IMR-90 (cell line): ENCODE measurements at regions not wholly inside any gene's neighbourhood (a gene's known extent, or its start where the extent isn't known, plus 50 kb on each side); places are given as distances from the start of the nearest gene placed in this dataset.

ENCODE experiments used
- ATAC-seq: fragments of 200-7000 bp; cut with Tn5 transposase; 2 replicates; pipeline ENCODE4 v1.9.1; 2020; ENCODE audit warnings: low read depth, mild to moderate bottlenecking, moderate library complexity
- BruUV-seq: library from RNA; stranded (reverse); fragments of 400-500 nt; replicated peaks from 2 replicates; lab custom pipeline; 2021; lab: Mats Ljungman, UMichigan
- CTCF ChIA-PET: fragments of 300-600 bp; formaldehyde crosslinking; extraction: SDS; loops from one replicate; lab custom pipeline; 2021; ENCODE audit warnings: antibody characterized with exemption; lab: Yijun Ruan, JAX
- POLR2A ChIA-PET: fragments of 300-600 bp; sonication (Branson Sonifier 250); formaldehyde crosslinking; loops from one replicate; lab custom pipeline; 2022; ENCODE audit warnings: antibody characterized with exemption; ENCODE audit not compliant: unreplicated experiment; lab: Charles Lee
- DNase-seq: peaks from one replicate; pipeline ENCODE4 v3.0.0; 2013
- H2AFZ ChIP-seq: replicated peaks from 2 replicates; pipeline ENCODE3; 2013; ENCODE audit warnings: low read length, mild to moderate bottlenecking; ENCODE audit not compliant: poor library complexity
- H2AK5ac ChIP-seq: 2 replicates; pipeline ENCODE4 v1.6.1; 2013; ENCODE audit warnings: low read depth, low read length, inconsistent platforms
- H2AK9ac ChIP-seq: replicated peaks from 2 replicates; pipeline ENCODE3; 2013; ENCODE audit warnings: mild to moderate bottlenecking, low read depth, low read length, moderate library complexity; ENCODE audit not compliant: poor library complexity
- H2BK120ac ChIP-seq: 2 replicates; pipeline ENCODE4 v1.6.1; 2013; ENCODE audit warnings: low read depth, low read length, inconsistent platforms
- H2BK15ac ChIP-seq: 3 replicates; pipeline ENCODE4 v1.6.1; 2013; ENCODE audit warnings: low read depth, low read length, inconsistent platforms
- H2BK20ac ChIP-seq: 2 replicates; pipeline ENCODE4 v1.6.1; 2013; ENCODE audit warnings: low read depth, mild to moderate bottlenecking, inconsistent platforms, low read length, moderate library complexity
- H2BK5ac ChIP-seq: 2 replicates; pipeline ENCODE4 v1.6.1; 2013; ENCODE audit warnings: mild to moderate bottlenecking, low read depth, low read length, inconsistent platforms; ENCODE audit not compliant: poor library complexity, severe bottlenecking
- H3K14ac ChIP-seq: replicated peaks from 2 replicates; pipeline ENCODE4 v1.6.1; 2013; ENCODE audit warnings: low read depth, low read length, inconsistent platforms
- H3K18ac ChIP-seq: 2 replicates; pipeline ENCODE4 v1.6.1; 2013; ENCODE audit warnings: low read depth, low read length, control low read depth
- H3K23ac ChIP-seq: 2 replicates; pipeline ENCODE4 v1.6.1; 2013; ENCODE audit warnings: low read depth, low read length, inconsistent platforms
- H3K27ac ChIP-seq: 2 replicates; pipeline ENCODE4 v1.5.1; 2013; ENCODE audit warnings: mild to moderate bottlenecking, control low read depth, low read length; ENCODE audit not compliant: insufficient read depth
- H3K27me3 ChIP-seq: 2 replicates; pipeline ENCODE4 v1.6.1; 2013; ENCODE audit warnings: low read length; ENCODE audit not compliant: control insufficient read depth, insufficient read depth
- H3K36me3 ChIP-seq: 2 replicates; pipeline ENCODE4 v1.6.1; 2013; ENCODE audit warnings: low read length, mixed read lengths; ENCODE audit not compliant: control insufficient read depth, insufficient read depth
- H3K4ac ChIP-seq: 2 replicates; pipeline ENCODE4 v1.6.1; 2013; ENCODE audit warnings: low read depth, low read length, inconsistent platforms
- H3K4me1 ChIP-seq: 2 replicates; pipeline ENCODE4 v1.6.1; 2013; ENCODE audit warnings: low read length, mixed read lengths; ENCODE audit not compliant: control insufficient read depth, insufficient read depth
- H3K4me2 ChIP-seq: 2 replicates; pipeline ENCODE4 v1.6.1; 2013; ENCODE audit warnings: low read depth, mild to moderate bottlenecking, control low read depth, low read length, moderate library complexity
- H3K4me3 ChIP-seq: 2 replicates; pipeline ENCODE4 v1.5.1; 2013; ENCODE audit warnings: low read depth, mild to moderate bottlenecking, control low read depth, low read length, moderate library complexity; ENCODE audit not compliant: insufficient read depth
- H3K56ac ChIP-seq: 2 replicates; pipeline ENCODE4 v1.6.1; 2013; ENCODE audit warnings: low read length, inconsistent platforms; ENCODE audit not compliant: insufficient read depth; ENCODE audit errors: extremely low read depth
- H3K79me1 ChIP-seq, 2 experiments: 2 replicates each; pipeline ENCODE4 v1.6.1; 2013; ENCODE audit warnings: low read length in 2 of 2, inconsistent platforms in 1 of 2, low read depth in 1 of 2
- H3K9ac ChIP-seq: 2 replicates; pipeline ENCODE4 v1.6.1; 2013; ENCODE audit warnings: low read depth, low read length, control low read depth
- H3K9me1 ChIP-seq: 2 replicates; pipeline ENCODE4 v1.6.1; 2013; ENCODE audit warnings: low read length, inconsistent platforms; ENCODE audit not compliant: insufficient read depth
- H3K9me3 ChIP-seq: 2 replicates; pipeline ENCODE4 v1.6.1; 2013; ENCODE audit warnings: low read length; ENCODE audit not compliant: control insufficient read depth, insufficient read depth
- H4K20me1 ChIP-seq: 2 replicates; pipeline ENCODE4 v1.6.1; 2013; ENCODE audit warnings: low read length, inconsistent platforms; ENCODE audit not compliant: insufficient read depth
- H4K5ac ChIP-seq: 2 replicates; pipeline ENCODE4 v1.6.1; 2013; ENCODE audit warnings: mild to moderate bottlenecking, low read depth, low read length, control low read depth
- H4K8ac ChIP-seq, 2 experiments: 2 replicates each; pipeline ENCODE4 v1.6.1; 2013; ENCODE audit warnings: low read depth in 2 of 2, low read length in 2 of 2, control low read depth in 1 of 2, inconsistent platforms in 1 of 2
- H4K91ac ChIP-seq: 2 replicates; pipeline ENCODE4 v1.6.1; 2013; ENCODE audit warnings: low read depth, low read length, inconsistent platforms; ENCODE audit not compliant: insufficient read depth
- BHLHE40 ChIP-seq: fragments of 150-350 bp; IDR thresholded peaks from 2 replicates; pipeline ENCODE4 v1.6.1; 2016; ENCODE audit warnings: mild to moderate bottlenecking, low read depth, low read length
- CEBPB ChIP-seq: IDR thresholded peaks from 2 replicates; pipeline ENCODE4 v1.6.1; 2012; ENCODE audit warnings: low read depth, low read length, improper control_type of control experiment
- CHD1 ChIP-seq: IDR thresholded peaks from 2 replicates; pipeline ENCODE4 v1.6.1; 2012; ENCODE audit warnings: low read depth, low read length, improper control_type of control experiment
- MAZ ChIP-seq: IDR thresholded peaks from 2 replicates; pipeline ENCODE4 v1.6.1; 2012; ENCODE audit warnings: low read depth, mild to moderate bottlenecking, low read length, improper control_type of control experiment, moderate library complexity, borderline replicate concordance
- RAD21 ChIP-seq: IDR thresholded peaks from 2 replicates; pipeline ENCODE4 v1.6.1; 2012; ENCODE audit warnings: low read length, improper control_type of control experiment
- WGBS, 2 experiments: methylation state at CpG; one replicate each; pipeline versions ENCODE4 v1.1.5 to v1.1.7; 2013; ENCODE audit warnings: missing lambda C conversion rate in 2 of 2; ENCODE audit not compliant: insufficient read length in 1 of 2; ENCODE audit errors: extremely low coverage in 2 of 2; 5-methylcytosine and 5-hydroxymethylcytosine counted together
- dilution Hi-C: fragments of 300-500 bp; cut with HindIII; formaldehyde crosslinking; loops from one replicate; pipeline ENCODE4 v1.14.3; 2018; ENCODE audit warnings: low sequenced_read_pairs; ENCODE audit not compliant: unreplicated experiment
- in situ Hi-C: fragments of 300-500 bp; cut with MboI; formaldehyde crosslinking; loops from 3 replicates; pipeline ENCODE4 v1.14.3; 2019; ENCODE audit warnings: low sequenced_read_pairs, inconsistent platforms, mixed read lengths
- intact Hi-C: fragments of 100-400 bp; cut with micrococcal nuclease; formaldehyde crosslinking; loops from 2 replicates; pipeline ENCODE4 v1.10.0; 2022

- no peaks in the 10 kb centered on the region for H3K27me3 ChIP-seq
- H3K56ac ChIP-seq: no peak overlapping the region
- no peak overlapping the region for H3K9ac ChIP-seq
- no peak overlapping the region for H2BK20ac ChIP-seq
- no peak overlapping the region for H3K27ac ChIP-seq
- H3K23ac ChIP-seq: no peak overlapping the region
- no peak overlapping the region for H2AK9ac ChIP-seq
- ATAC-seq: no peak
- no CpG with 5 or more reads among the region's 2 CpGs for WGBS, 2 experiments
- H2BK15ac ChIP-seq: no peak overlapping the region
- intact Hi-C loops (no loop called here), dilution Hi-C loops (no loop called here), in situ Hi-C loops (no loop called here)
- no TSS peak for BruUV-seq
- H2BK120ac ChIP-seq: no peak overlapping the region
- no peak overlapping the region for H4K91ac ChIP-seq
- no peak overlapping the region for H2BK5ac ChIP-seq
- no peak overlapping the region for H3K4ac ChIP-seq
- TF ChIP-seq BHLHE40 (no peak), MAZ (no peak), RAD21 (no peak), CHD1 (no peak), CEBPB (no peak)
- H3K4me3 ChIP-seq: no peak overlapping the region
- H3K4me2 ChIP-seq: no peak overlapping the region
- H3K9me3 ChIP-seq: peaks cover 18% of the 10 kb centered on the region
- H3K36me3 ChIP-seq: no peaks in the 10 kb centered on the region
- no peak overlapping the region for H2AFZ ChIP-seq
- POLR2A ChIA-PET: no interaction called here
- H2AK5ac ChIP-seq: no peak overlapping the region
- no peak overlapping the region for H3K18ac ChIP-seq
- CTCF ChIA-PET: no interaction called here
- H4K20me1 ChIP-seq: no peaks in the 10 kb centered on the region
- no peak overlapping the region for H3K14ac ChIP-seq
- no peaks in the 10 kb centered on the region for H3K79me1 ChIP-seq
- no peak for DNase-seq
- no peaks in the 10 kb centered on the region for H3K9me1 ChIP-seq
- H4K8ac ChIP-seq: no peak overlapping the region
- no peaks in the 10 kb centered on the region for H3K4me1 ChIP-seq
- H4K5ac ChIP-seq: no peak overlapping the region
Observed at GRCh38 chr18:37869051-37869450, 303.5 kb upstream of the CELF4 start.
